GM21737 (cell line): ENCODE measurements at regions not wholly inside any gene's neighbourhood (a gene's known extent, or its start where the extent isn't known, plus 50 kb on each side); places are given as distances from the start of the nearest gene placed in this dataset.

Experiments used
- ATAC-seq: cut with Tn5 transposase; IDR thresholded peaks from one replicate; pipeline ENCODE4 v1.9.1; 2021; ENCODE audit warnings: mild to moderate bottlenecking, moderate library complexity; ENCODE audit not compliant: unreplicated experiment

DNA sequence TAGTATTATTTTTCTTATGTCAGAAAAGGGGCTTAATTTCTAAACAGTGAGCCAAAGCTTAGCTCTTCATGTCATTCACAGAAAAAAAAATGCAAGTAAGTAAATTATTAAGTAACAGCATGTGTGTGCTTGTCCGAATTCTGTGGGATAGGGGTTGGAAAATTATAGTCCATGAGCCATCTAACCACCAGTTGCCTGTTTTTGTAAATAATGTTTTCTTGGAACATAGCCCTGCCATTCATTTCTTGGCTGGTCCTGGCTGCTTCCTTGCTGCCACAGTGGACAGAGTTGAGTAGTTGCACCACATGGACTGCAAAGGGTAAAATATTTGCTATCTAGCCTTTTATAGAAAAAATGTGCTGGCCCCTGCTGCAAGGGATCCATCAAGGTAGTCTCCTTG, 513.7 kb upstream of the WWC1 start:
- no peak for ATAC-seq

- no peak for ATAC-seq
These were observed 513.2 kb upstream of the WWC1 start for GRCh38 chr5:167778228-167778627.

DNA sequence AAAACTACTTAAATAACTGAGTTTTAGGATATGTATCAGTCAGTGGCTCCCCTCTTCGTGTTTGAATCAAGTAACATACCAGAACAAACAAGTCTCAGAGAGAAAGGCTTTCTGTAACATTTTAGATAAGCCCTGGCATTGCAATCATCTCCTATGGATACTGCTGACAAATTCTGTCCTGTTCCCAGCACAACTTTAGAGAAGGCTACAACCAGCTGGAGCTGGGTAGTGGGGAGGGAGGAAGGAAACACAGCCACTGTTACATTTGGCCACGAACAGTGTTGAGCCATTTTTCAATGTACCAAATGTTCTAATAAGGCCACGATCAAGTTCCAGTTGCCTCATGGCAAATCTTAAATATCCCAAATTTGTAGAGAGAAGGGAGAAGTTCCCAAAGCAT, 511.8 kb upstream of the WWC1 start:
- no peak for ATAC-seq

DNA sequence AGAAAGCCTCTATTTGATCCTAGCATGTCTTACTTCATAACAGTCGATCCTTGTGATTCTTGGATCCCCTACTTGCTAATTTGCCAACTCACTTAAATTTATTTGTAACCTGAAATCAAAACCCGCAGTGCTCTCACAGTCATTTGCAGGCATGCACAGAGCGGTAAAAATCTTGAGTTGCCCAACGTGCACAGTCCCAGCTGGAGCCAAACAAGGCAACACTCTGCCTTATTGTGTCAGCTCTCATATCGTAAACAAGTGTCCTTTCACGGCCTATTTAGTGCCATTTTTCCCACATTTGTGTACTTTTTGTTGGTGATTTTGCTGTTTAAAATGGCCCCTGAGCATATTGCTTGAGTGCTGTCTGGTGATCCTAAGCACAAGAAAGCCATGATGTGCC, 511.3 kb upstream of the WWC1 start:
- no peak for ATAC-seq

DNA sequence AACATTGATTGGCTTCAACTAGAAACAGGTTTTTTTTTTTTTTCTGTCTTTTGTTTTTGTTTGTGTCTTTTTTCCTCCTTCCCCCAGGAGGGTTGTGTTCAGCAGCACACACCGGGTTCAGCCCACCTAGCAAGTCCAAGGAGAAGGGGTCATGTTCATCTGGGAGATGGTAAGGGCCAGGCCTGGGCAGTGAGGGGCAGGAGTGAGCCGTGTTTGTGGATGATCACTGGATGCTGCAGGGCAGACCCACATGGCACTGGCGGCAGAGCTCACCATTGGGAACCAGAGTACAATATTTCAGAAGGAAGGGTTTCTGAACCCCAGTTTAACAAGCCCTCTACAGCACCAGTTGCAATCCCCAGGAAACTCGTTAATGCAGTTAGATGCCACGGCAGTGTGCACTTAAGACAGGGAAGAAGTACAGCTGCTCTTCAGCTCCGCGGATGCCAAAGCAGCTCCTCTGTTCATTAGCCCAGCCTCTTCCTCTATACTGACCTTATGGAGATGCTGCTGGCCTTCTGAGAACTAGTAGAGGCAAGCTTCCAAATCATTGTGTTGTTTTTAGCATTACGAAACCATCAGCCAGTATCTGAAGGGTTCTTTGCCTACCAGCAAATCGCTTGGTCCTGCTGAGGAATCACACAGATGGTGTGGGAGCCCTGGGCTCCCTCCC, 508.2 kb upstream of the WWC1 start:
- ATAC-seq, result no peak

DNA sequence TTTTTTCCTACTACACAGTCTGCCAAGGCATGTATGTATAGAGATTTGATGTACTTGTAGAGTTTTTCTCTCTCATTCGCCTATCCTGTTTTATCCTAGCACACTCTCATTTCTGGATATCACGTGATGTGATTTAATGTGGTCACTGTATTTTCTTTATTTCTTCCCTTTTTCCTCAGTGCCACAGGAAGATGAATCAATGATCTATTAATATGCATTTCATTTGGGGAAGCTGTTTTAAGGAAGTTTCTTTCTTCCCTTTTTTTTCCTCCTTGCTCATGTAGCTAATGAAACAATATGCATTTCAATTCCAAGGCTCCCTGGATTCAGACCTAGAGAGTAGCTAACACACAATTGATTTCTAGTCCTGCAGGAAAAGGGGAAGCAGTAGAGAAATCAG, 506.3 kb upstream of the WWC1 start:
- no peak for ATAC-seq

DNA sequence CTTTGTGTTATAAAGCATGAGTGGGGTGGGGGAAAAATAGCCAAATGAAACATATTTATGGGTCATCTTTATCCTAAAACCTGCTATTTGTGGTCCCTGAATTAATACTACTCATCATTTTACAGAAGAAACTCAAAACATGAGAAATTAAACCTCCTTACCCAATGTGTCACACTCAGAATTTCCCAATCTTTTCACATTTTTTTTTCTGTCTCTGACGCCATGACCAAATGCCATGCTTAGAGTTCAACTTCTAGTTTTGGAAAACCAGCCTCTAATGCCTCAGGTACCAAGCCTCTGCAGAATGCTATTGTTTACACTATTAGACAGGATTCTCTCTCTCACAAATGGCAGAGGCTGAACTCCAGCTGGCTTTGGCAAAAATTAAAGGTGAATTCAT, 505.5 kb upstream of the WWC1 start:
- ATAC-seq, result no peak

DNA sequence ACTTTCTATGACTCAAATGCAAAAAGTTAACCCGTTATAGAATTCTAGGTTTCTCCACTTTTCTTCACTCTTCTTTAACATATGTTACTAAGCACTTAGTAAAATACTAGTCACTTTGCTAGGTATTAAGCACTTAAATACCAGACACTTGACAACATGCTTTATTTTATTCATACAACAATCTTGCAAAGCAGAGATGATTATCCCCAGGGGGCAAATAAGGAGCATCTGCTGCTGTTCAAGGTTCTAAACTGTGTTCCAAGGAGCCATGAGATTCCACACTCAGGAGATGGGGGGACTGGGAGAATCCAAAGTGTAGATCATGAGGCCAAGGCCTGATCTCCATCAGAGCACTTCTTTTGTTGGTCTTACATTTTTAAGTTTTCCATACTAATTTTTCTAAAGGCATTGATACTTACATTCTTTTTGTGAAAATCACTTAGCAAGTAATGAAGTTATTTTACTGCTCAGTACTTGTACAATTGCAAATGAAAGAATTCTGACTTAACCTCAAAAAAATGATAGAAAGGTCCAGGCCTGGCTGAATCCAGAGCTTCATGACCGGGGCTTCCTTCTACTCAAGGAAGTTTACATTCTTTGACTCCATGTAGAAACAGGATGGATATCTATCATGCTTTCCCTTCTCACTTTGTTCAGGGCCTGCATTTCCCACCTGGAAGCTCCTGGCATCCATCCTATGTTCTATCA, 504.4 kb upstream of the WWC1 start:
- ATAC-seq, result no peak

DNA sequence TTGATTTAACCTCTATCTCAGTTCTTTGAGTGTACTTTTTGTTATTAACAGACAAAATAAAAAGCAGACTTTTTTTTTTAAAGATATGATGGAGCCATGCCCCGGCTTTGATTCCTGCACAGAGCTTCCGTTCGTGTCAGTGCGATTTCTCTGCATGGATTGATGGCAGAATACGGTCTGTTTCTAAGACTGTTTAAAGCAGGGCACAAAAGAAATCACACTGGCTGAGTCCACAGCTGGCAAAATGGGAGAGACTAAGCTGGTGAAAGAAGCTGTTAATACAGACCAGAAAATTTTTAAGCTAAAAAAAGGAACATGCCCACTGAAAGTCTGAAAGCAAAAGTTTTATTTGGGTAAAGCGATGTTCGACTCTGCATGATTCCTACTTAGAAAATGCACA, 501.4 kb upstream of the WWC1 start:
- no peak for ATAC-seq

- no peak for ATAC-seq
These were observed 500.8 kb upstream of the WWC1 start for GRCh38 chr5:167790462-167791260.

DNA sequence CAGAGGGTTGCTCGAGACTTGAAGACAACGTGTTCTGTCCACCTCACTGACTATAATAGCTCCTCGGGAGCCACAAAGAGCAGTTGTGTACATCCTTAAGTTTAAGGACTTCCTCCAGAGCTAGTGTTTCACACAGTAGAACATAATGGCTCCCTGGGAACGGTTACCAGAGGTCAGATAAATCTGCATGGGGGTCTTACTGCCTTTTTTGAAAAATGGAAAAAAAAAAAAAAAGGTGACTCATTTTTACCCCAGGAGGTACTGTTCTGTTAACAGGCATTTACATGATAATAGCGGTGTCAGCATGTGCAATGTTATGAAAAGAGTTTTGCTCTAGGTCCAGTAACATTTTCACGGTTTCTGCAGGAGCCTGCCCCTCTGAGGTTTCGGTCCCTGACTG, 498.9 kb upstream of the WWC1 start:
- ATAC-seq, result no peak

DNA sequence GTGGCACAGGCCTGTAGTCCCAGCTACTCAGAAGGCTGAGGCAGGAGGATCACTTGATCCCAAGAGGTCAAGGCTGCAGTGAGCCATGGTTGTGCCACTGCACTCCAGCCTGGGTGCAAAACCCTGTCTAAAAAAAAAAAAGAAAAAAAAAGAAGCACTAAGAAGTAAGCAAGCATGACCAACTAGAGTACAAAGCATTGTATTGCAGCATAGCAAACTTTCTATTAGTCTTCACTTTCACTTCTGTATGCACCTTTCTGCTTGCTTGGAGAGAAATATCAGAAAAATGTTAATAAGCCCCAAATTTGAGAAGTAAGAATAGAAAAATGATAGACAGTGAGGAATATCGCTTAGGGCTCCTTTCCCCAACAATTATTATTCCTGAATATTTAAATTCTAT, 497.7 kb upstream of the WWC1 start:
- no peak for ATAC-seq

DNA sequence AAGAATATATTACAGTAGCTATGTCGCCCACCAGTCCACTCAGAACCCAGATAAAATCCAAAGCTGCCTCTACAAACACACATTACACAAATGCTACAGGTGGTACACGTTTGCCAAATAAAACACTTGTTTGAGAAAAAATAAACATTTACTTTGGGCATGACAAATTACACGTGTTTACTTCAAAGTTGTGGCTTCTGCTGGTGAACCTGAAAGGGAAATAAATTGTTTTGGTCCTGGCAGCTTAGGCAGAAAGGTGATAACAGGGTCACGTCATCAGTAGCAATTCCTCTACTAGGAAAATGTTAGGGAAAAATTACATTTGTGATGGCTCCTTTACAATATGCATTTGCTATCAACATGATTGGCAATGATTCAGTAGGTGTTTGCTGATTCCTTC, 497.3 kb upstream of the WWC1 start:
- ATAC-seq, result no peak

GRCh38 chr5:167796672-167797071, 494.8 kb upstream of the WWC1 start:
- ATAC-seq, result no peak

DNA sequence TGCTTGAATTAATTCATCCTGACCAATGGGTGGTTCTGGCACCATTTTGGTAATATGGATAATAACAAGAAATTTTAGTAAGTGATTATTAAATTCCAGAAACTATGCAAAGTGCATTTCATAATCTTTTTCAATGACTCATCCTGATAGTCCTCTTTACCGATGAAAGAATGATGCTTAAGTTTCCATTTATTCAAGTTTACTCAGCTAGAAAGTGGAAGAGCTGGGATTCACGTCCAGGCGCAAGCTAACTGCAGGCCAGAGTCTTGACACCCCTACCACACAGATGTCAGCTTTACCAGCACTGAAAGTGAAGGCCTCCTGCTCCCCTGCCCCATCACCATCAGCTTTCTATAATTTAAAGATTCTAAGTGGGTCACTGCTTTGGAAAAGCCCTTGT, 493.5 kb upstream of the WWC1 start:
- no peak for ATAC-seq

GRCh38 chr5:167798448-167798847, 493.0 kb upstream of the WWC1 start:
- ATAC-seq, result no peak

DNA sequence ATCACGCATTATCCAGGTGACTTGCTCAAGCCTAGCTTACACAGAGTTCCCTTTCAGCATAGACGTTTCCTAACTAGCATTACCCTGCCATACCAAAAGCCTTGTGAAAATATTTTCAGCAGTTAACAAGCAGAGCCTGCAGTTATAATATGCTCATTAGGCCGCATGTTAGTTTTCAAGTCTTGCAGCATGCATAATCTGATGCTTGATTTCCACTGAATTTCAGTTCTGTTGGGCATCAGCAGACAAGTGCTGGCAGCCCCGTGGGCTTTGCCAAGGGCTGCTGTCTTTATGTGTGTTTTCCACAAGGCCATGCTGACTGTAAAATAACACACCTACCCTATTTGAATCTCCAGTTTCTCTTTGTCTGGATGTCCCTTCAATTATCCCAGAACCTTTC, 491.0 kb upstream of the WWC1 start:
- ATAC-seq, result no peak

DNA sequence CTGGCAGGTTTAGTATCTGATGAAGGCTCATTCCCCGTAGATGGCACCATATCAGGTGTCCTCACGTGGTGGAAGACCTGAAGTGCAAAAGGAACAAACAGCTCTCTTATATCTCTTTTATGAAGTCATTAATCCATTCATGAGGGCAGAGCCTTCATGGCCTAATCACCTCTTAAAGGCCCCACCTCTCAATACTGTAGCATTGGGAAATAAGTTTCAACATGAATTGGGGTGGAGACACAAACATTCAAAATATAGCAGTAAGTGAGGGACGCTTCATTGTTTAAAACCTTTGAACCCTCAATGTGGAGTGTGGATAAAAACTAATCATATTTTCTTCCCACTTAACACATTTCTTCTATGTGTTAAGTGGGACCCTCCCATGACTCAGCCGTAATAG, 489.4 kb upstream of the WWC1 start:
- ATAC-seq, result no peak

DNA sequence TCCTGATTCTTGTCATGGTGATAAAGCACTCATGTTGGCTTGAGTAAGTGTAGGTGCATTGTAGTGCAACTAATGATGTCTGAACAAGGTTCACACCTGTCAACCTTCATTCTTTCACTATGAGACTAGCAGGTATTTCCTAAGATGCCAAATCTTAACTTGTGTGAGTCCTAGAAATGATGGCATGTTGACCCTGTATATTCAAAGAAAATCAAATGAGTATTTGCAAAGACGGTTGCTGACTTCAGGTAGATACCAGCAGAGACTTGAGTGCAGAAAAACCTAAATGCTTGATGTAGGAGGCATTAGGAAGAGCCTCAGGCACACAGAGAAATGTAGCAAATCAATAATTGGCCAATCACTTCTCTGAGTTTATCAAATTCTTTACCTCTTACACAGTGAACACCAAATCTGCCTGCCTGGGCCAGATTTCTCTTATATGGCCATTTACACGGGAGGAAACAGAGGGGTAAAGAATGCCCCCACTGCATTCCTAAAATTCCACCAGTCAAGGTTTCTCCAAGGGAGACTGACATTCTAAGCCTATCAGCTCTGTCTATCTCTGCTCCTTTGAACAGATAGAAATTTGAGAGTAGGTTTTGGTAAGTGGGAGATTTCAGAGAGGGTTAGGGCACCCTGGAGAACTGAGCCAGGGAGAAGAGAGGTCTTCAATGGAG, 488.6 kb upstream of the WWC1 start:
- ATAC-seq, result no peak

- ATAC-seq, result no peak
These were observed 486.8 kb upstream of the WWC1 start for GRCh38 chr5:167804512-167805220.

DNA sequence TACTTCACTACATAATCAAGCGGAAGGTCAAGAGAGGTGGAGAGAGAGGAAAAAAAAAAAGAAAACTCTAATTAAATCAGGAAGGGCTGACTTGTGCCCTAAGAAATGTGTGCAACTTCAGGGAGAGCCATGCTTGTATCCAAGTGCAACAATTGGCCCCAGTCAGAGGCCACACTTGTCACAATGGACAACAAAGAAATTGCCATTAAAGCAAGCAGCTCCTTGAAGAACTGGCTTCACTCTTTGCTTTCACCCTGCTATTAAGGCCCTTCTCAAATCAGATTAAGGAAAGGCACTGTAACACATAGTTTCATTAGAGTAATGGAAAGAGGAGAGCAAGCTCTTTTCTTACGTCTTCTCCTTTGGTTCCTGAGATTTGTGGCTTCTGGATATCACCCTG, 480.9 kb upstream of the WWC1 start:
- ATAC-seq, result no peak
